Ishikawa (cell line): ENCODE measurements at regions not wholly inside any gene's neighbourhood (a gene's known extent, or its start where the extent isn't known, plus 50 kb on each side); places are given as distances from the start of the nearest gene placed in this dataset.

Experiments used
- CEBPB ChIP-seq: IDR thresholded peaks from 2 replicates; pipeline ENCODE4 v1.6.1; 2012
- CREB1 ChIP-seq: IDR thresholded peaks from 2 replicates; pipeline ENCODE4 v1.6.1; 2012; ENCODE audit warnings: low read depth
- EGR1 ChIP-seq: IDR thresholded peaks from 2 replicates; pipeline ENCODE4 v1.6.1; 2012
- EP300 ChIP-seq: IDR thresholded peaks from 2 replicates; pipeline ENCODE4 v1.6.1; 2012; ENCODE audit warnings: borderline replicate concordance
- NFIC ChIP-seq: IDR thresholded peaks from 2 replicates; pipeline ENCODE4 v1.6.1; 2012
- RAD21 ChIP-seq: IDR thresholded peaks from 2 replicates; pipeline ENCODE4 v1.6.1; 2012; ENCODE audit warnings: low read depth
- TEAD4 ChIP-seq: IDR thresholded peaks from 2 replicates; pipeline ENCODE4 v1.6.1; 2012
- YY1 ChIP-seq: IDR thresholded peaks from 2 replicates; pipeline ENCODE4 v1.6.1; 2012; ENCODE audit warnings: low read depth
- ZBTB7A ChIP-seq: IDR thresholded peaks from 2 replicates; pipeline ENCODE4 v1.6.1; 2012; ENCODE audit warnings: low read depth
- TF ChIP-seq, protein P1 (sequence below): IDR thresholded peaks from 2 replicates; pipeline ENCODE4 v1.6.1; 2012
- TF ChIP-seq, protein P2 (sequence below): IDR thresholded peaks from 2 replicates; pipeline ENCODE4 v1.6.1; 2012; ENCODE audit warnings: low read depth, mild to moderate bottlenecking

- TF ChIP-seq EGR1, result no peak
- no peak for TF ChIP-seq RAD21
- TF ChIP-seq CEBPB, result peak; percentile 55
- TF ChIP-seq ZBTB7A, result no peak
- TF ChIP-seq NFIC, result no peak
- TF ChIP-seq, protein P1, sequence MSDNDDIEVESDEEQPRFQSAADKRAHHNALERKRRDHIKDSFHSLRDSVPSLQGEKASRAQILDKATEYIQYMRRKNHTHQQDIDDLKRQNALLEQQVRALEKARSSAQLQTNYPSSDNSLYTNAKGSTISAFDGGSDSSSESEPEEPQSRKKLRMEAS, result no peak
- TF ChIP-seq CREB1, result no peak
- TF ChIP-seq, protein P2, sequence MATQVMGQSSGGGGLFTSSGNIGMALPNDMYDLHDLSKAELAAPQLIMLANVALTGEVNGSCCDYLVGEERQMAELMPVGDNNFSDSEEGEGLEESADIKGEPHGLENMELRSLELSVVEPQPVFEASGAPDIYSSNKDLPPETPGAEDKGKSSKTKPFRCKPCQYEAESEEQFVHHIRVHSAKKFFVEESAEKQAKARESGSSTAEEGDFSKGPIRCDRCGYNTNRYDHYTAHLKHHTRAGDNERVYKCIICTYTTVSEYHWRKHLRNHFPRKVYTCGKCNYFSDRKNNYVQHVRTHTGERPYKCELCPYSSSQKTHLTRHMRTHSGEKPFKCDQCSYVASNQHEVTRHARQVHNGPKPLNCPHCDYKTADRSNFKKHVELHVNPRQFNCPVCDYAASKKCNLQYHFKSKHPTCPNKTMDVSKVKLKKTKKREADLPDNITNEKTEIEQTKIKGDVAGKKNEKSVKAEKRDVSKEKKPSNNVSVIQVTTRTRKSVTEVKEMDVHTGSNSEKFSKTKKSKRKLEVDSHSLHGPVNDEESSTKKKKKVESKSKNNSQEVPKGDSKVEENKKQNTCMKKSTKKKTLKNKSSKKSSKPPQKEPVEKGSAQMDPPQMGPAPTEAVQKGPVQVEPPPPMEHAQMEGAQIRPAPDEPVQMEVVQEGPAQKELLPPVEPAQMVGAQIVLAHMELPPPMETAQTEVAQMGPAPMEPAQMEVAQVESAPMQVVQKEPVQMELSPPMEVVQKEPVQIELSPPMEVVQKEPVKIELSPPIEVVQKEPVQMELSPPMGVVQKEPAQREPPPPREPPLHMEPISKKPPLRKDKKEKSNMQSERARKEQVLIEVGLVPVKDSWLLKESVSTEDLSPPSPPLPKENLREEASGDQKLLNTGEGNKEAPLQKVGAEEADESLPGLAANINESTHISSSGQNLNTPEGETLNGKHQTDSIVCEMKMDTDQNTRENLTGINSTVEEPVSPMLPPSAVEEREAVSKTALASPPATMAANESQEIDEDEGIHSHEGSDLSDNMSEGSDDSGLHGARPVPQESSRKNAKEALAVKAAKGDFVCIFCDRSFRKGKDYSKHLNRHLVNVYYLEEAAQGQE, result no peak
- TF ChIP-seq YY1, result no peak
- TF ChIP-seq TEAD4, result no peak
- TF ChIP-seq EP300, result no peak
Observed at GRCh38 chr10:94198324-94198723, 164.4 kb downstream of the NOC3L start.
